ENCODE measurements at regions not wholly inside any gene's neighbourhood (a gene's known extent, or its start where the extent isn't known, plus 50 kb on each side); places are given as distances from the start of the nearest gene placed in this dataset.

GRCh38 chr2:150122871-150123613 is 364.4 kb downstream of the RND3 start:
- TF ChIP-seq CTCF (IDR thresholded peaks at IDR 0.05 in 2 of 3, conservative IDR thresholded peaks at IDR 0.05 in 1 of 3; ENCODE audit: borderline replicate concordance in 1 of 3, insufficient read depth in 1 of 3, low read depth in 2 of 3, low read length in 2 of 3) (no peak), POLR2AphosphoS5 (IDR thresholded peaks at IDR 0.05; ENCODE audit: low read depth, low read length) (no peak), ZBTB33 (IDR thresholded peaks at IDR 0.05; ENCODE audit: extremely low read depth, insufficient replicate concordance, low read length) (no peak), POLR2A (IDR thresholded peaks at IDR 0.05; ENCODE audit: borderline replicate concordance, extremely low read depth, insufficient read depth, insufficient read length) (no peak), EGR1 (IDR thresholded peaks at IDR 0.05; ENCODE audit: low read depth) (no peak), REST (IDR thresholded peaks at IDR 0.05; ENCODE audit: low read depth) (no peak), TCF7L2 (IDR thresholded peaks at IDR 0.05; ENCODE audit: borderline replicate concordance, extremely low read depth, insufficient read depth, insufficient read length) (no peak), RAD21 (IDR thresholded peaks at IDR 0.05; ENCODE audit: low read depth) (no peak), CBX3 (IDR thresholded peaks at IDR 0.05; ENCODE audit: low read depth) (no peak), EZH2phosphoT487 (IDR thresholded peaks at IDR 0.05; ENCODE audit: borderline replicate concordance) (no peak), EZH2 (IDR thresholded peaks at IDR 0.05) (no peak), MAX (IDR thresholded peaks at IDR 0.05) (no peak), ATF3 (IDR thresholded peaks at IDR 0.05) (no peak)
